K562 (cell line): ENCODE measurements at regions not wholly inside any gene's neighbourhood (a gene's known extent, or its start where the extent isn't known, plus 50 kb on each side); places are given as distances from the start of the nearest gene placed in this dataset.

Experiments used
- ATAC-seq: fragments of 200-7000 bp; cut with Tn5 transposase; 3 replicates; pipeline ENCODE4 v1.9.1; 2020; ENCODE audit warnings: moderate library complexity
- BruUV-seq: library from RNA; stranded (reverse); fragments of 400-500 nt; replicated peaks from 2 replicates; lab custom pipeline; 2021; lab: Mats Ljungman, UMichigan
- CTCF ChIA-PET: fragments of 300-600 bp; formaldehyde crosslinking; extraction: SDS; loops from one replicate; lab custom pipeline; 2021; ENCODE audit warnings: low intra/inter-chr PET ratio; lab: Yijun Ruan, JAX
- POLR2A ChIA-PET: fragments of 300-600, 350-650 bp; sonication (Branson Sonifier 250); formaldehyde crosslinking; extraction: SDS; loops from one replicate; lab custom pipeline; 2021; ENCODE audit warnings: antibody characterized with exemption, inconsistent platforms; lab: Yijun Ruan, JAX
- DNase-seq, 4 experiments: peaks; one replicate each; pipeline versions ENCODE4 v3.0.0 to v3.0.0-alpha.2; 2011 to 2018; ENCODE audit warnings: low spot score in 3 of 4, mixed read lengths in 3 of 4; ENCODE audit errors: extremely low read depth in 1 of 4
- FAIRE-seq: peaks from 2 replicates; lab custom pipeline; 2011; peaks lifted over from hg19 to GRCh38; lab: Jason Lieb, UNC
- H2AFZ ChIP-seq: 2 replicates; pipeline ENCODE4 v1.6.0; 2011; ENCODE audit warnings: low read depth, low read length, control low read depth, inconsistent platforms
- H3K27ac ChIP-seq: fragments of 200-600 bp; 3 replicates; pipeline ENCODE4 v1.8.0; 2011; ENCODE audit warnings: low read depth, mild to moderate bottlenecking, control low read depth, inconsistent platforms, low read length, moderate library complexity, mixed read lengths; ENCODE audit errors: extremely low read depth
- H3K27me3 ChIP-seq, 2 experiments: fragments of 300-600 bp in 1 of 2; 2 replicates in 1 of 2; 3 replicates in 1 of 2; pipeline versions ENCODE4 v1.6.0 to v1.8.0; 2011; ENCODE audit warnings: inconsistent platforms in 2 of 2, low read length in 2 of 2, mild to moderate bottlenecking in 1 of 2, mixed read lengths in 1 of 2, moderate library complexity in 1 of 2; ENCODE audit not compliant: control insufficient read depth in 2 of 2, insufficient read depth in 2 of 2
- H3K36me3 ChIP-seq: fragments of 300-600 bp; 3 replicates; pipeline ENCODE4 v1.8.0; 2011; ENCODE audit warnings: mild to moderate bottlenecking, low read length, inconsistent platforms; ENCODE audit not compliant: control insufficient read depth, insufficient read depth
- H3K4me1 ChIP-seq, 2 experiments: fragments of 200-600 bp in 1 of 2; replicated peaks in 1 of 2; 2 replicates in 1 of 2; 3 replicates in 1 of 2; pipeline versions ENCODE4 v1.5.1 to v1.8.0; 2011; ENCODE audit warnings: inconsistent platforms in 2 of 2, low read length in 2 of 2, mild to moderate bottlenecking in 1 of 2, mixed read lengths in 1 of 2, moderate library complexity in 1 of 2; ENCODE audit not compliant: control insufficient read depth in 2 of 2, insufficient read depth in 2 of 2
- H3K4me2 ChIP-seq: 2 replicates; pipeline ENCODE4 v1.6.1; 2011; ENCODE audit warnings: low read length, control low read depth, inconsistent platforms, mixed read lengths; ENCODE audit not compliant: insufficient read depth
- H3K4me3 ChIP-seq: fragments of 200-600 bp; sonication (generic), shearing (Covaris generic); 2 replicates; pipeline ENCODE4 v1.5.1; 2016; ENCODE audit warnings: control low read depth, inconsistent platforms
- H3K79me2 ChIP-seq: fragments of 200-600 bp; 3 replicates; pipeline ENCODE4 v1.8.0; 2011; ENCODE audit warnings: low read length, inconsistent platforms; ENCODE audit not compliant: control insufficient read depth, insufficient read depth
- H3K9ac ChIP-seq, 2 experiments: 2 replicates each; pipeline versions ENCODE4 v1.6.0 to v1.6.1; 2011; ENCODE audit warnings: low read depth in 2 of 2, low read length in 2 of 2, control low read depth in 1 of 2, inconsistent platforms in 1 of 2, mild to moderate bottlenecking in 1 of 2, mixed read lengths in 1 of 2; ENCODE audit not compliant: insufficient read depth in 1 of 2
- H3K9me1 ChIP-seq: one replicate; pipeline ENCODE4 v1.6.0; 2011; ENCODE audit warnings: inconsistent platforms, mild to moderate bottlenecking, low read length, moderate library complexity; ENCODE audit not compliant: control insufficient read depth, insufficient read depth
- H3K9me3 ChIP-seq: replicated peaks from 2 replicates; pipeline ENCODE4 v1.5.1; 2011; ENCODE audit warnings: low read depth, low read length, inconsistent platforms; ENCODE audit not compliant: control insufficient read depth, insufficient read depth
- H4K20me1 ChIP-seq: replicated peaks from 2 replicates; pipeline ENCODE4 v1.6.1; 2011; ENCODE audit warnings: low read length, inconsistent platforms, mixed read lengths; ENCODE audit not compliant: control insufficient read depth, insufficient read depth
- DACH1 ChIP-seq: fragments of 450-650 bp; IDR thresholded peaks from 2 replicates; pipeline ENCODE4 v1.6.1; 2018; ENCODE audit not compliant: partially characterized antibody
- EHMT2 ChIP-seq: fragments of 450-650 bp; IDR thresholded peaks from 2 replicates; pipeline ENCODE4 v1.6.1; 2018; ENCODE audit warnings: antibody characterized with exemption
- GTF2E2 ChIP-seq: fragments of 200-800 bp; sonication (Bioruptor generic); IDR thresholded peaks from 2 replicates; pipeline ENCODE4 v1.6.1; 2016; ENCODE audit warnings: missing genetic modification characterization, missing compliant biosample characterization
- HDAC1 ChIP-seq, 2 experiments: fragments of 450-650 bp; IDR thresholded peaks; 2 replicates each; pipeline ENCODE4 v1.6.1; 2016 to 2017; ENCODE audit warnings: inconsistent platforms in 1 of 2, mild to moderate bottlenecking in 1 of 2, moderate library complexity in 1 of 2
- JUN ChIP-seq, 2 experiments: sonication (generic) in 1 of 2; formaldehyde crosslinking in 1 of 2; IDR thresholded peaks; 2 replicates each; pipeline versions ENCODE4 v1.6.1 to v1.8.0; 2012 to 2022; ENCODE audit warnings: borderline replicate concordance in 2 of 2, mild to moderate bottlenecking in 2 of 2, improper control_type of control experiment in 1 of 2, low read depth in 1 of 2, low read length in 1 of 2, missing genetic modification reagents in 1 of 2
- LCOR ChIP-seq: sonication (generic); formaldehyde crosslinking; IDR thresholded peaks from 2 replicates; pipeline ENCODE4 v1.8.0; 2022; ENCODE audit warnings: mild to moderate bottlenecking, missing genetic modification reagents
- NCOA1 ChIP-seq: fragments of 450-650 bp; IDR thresholded peaks from 2 replicates; pipeline ENCODE4 v1.6.1; 2016; ENCODE audit warnings: low read depth
- POLR3A ChIP-seq: IDR thresholded peaks from 2 replicates; pipeline ENCODE4 v1.6.1; 2011; ENCODE audit warnings: borderline replicate concordance, mild to moderate bottlenecking, moderate library complexity; ENCODE audit not compliant: insufficient read length, insufficient read depth; ENCODE audit errors: extremely low read depth
- RBM15 ChIP-seq: fragments of 200-400 bp; formaldehyde crosslinking; IDR thresholded peaks from 2 replicates; pipeline ENCODE4 v1.6.1; 2018; ENCODE audit warnings: mild to moderate bottlenecking, low read length, moderate library complexity; ENCODE audit not compliant: insufficient read depth
- TARDBP ChIP-seq: fragments of 450-650 bp; IDR thresholded peaks from 2 replicates; pipeline ENCODE4 v1.6.1; 2016
- TBP ChIP-seq: optimal IDR thresholded peaks from 2 replicates; pipeline ENCODE3; 2011; ENCODE audit warnings: low read depth, low read length, improper control_type of control experiment
- ZEB2 ChIP-seq: fragments of 450-650 bp; IDR thresholded peaks from 2 replicates; pipeline ENCODE4 v1.6.1; 2016
- ZNF224 ChIP-seq: sonication (generic); formaldehyde crosslinking; IDR thresholded peaks from 2 replicates; pipeline ENCODE4 v1.8.0; 2022; ENCODE audit warnings: mild to moderate bottlenecking, missing genetic modification reagents
- WGBS: fragments of 100-300 bp; shearing (Covaris generic); methylation state at CpG from one replicate; pipeline ENCODE4 v1.1.6; 2016; ENCODE audit warnings: low coverage, mixed read lengths; ENCODE audit not compliant: insufficient coverage; ENCODE audit errors: missing lambda C conversion rate; 5-methylcytosine and 5-hydroxymethylcytosine counted together
- in situ Hi-C: fragments of 300-500 bp; cut with MboI; formaldehyde crosslinking; loops from 4 replicates; pipeline ENCODE4 v1.15.0; 2018; ENCODE audit warnings: inconsistent platforms, mixed read lengths
- intact Hi-C: fragments of 100-400 bp; cut with micrococcal nuclease; formaldehyde crosslinking; loops from 2 replicates; pipeline ENCODE4 v1.14.2; 2022
- TF ChIP-seq, protein P1 (sequence below), 2 experiments: IDR thresholded peaks; 2 replicates each; pipeline ENCODE4 v1.6.1; 2011; ENCODE audit warnings: borderline replicate concordance in 1 of 2, control low read depth in 1 of 2, low read depth in 1 of 2, low read length in 1 of 2, mild to moderate bottlenecking in 1 of 2, mixed read lengths in 1 of 2, moderate library complexity in 1 of 2; ENCODE audit not compliant: insufficient read depth in 1 of 2, insufficient read length in 1 of 2, poor library complexity in 1 of 2, severe bottlenecking in 1 of 2; ENCODE audit errors: extremely low read depth in 1 of 2
- TF ChIP-seq, protein P2 (sequence below): fragments of 450-650 bp; IDR thresholded peaks from 2 replicates; pipeline ENCODE4 v1.6.1; 2016; ENCODE audit warnings: borderline replicate concordance
- TF ChIP-seq, protein P3 (sequence below), 2 experiments: IDR thresholded peaks; 2 replicates each; pipeline ENCODE4 v1.6.1; 2012; ENCODE audit warnings: improper control_type of control experiment in 2 of 2, low read depth in 2 of 2, low read length in 2 of 2, borderline replicate concordance in 1 of 2

DNA sequence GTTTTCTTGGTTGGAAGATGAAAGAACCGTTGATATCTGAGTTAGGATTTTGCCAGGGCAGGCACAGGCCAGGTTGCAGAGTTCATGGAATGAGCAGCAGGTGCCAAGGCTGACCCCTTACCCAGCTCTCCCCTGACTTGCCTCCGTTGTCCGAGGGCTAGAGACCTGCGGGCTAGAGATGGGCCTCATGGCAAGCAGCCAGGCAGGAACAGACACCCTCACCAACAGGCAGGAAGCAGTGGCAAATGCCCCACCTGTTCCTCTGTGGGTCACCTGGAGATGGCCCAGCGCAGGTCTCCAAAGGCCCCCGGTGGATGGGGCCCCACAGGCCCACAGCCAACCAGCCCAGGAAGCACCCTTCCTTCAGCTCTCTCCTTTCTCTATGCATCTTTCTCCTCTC is 186.7 kb upstream of the PMEPA1 start:
- Histone ChIP-seq H3K27ac (no peak overlapping the region), H3K9ac (no peak overlapping the region), H3K4me2 (no peak overlapping the region), H3K9me1 (no peaks in the 10 kb centered on the region), H3K4me3 (no peak overlapping the region), H3K4me1 (no peaks in the 10 kb centered on the region), H3K27me3 (peaks cover 0 to 17% of the 10 kb centered on the region in 2 experiments; a peak in 3 of 5 replicates), H3K9me3 (no peaks in the 10 kb centered on the region), H3K36me3 (no peaks in the 10 kb centered on the region), H2AFZ (no peak overlapping the region), H4K20me1 (peaks cover 5% of the 10 kb centered on the region; the same call in 1 of the 2 replicates), H3K79me2 (no peaks in the 10 kb centered on the region)
- intact Hi-C loops = no loop called here
- TF ChIP-seq, protein P1, sequence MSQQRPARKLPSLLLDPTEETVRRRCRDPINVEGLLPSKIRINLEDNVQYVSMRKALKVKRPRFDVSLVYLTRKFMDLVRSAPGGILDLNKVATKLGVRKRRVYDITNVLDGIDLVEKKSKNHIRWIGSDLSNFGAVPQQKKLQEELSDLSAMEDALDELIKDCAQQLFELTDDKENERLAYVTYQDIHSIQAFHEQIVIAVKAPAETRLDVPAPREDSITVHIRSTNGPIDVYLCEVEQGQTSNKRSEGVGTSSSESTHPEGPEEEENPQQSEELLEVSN (IDR thresholded peaks at IDR 0.05; ENCODE audit: borderline replicate concordance in 1 of 2, extremely low read depth in 1 of 2, insufficient read depth in 1 of 2, insufficient read length in 1 of 2, low read depth in 1 of 2, low read length in 1 of 2, poor library complexity in 1 of 2, severe bottlenecking in 1 of 2) = no peak
- TF ChIP-seq ZNF224 (CRISPR knock-in tag) (no peak), GTF2E2 (tag) (no peak), HDAC1 (IDR thresholded peaks at IDR 0.05) (no peak), POLR3A (no peak), JUN (IDR thresholded peaks at IDR 0.05; ENCODE audit: borderline replicate concordance, low read depth, low read length) (no peak), JUN (CRISPR knock-in tag; IDR thresholded peaks at IDR 0.05; ENCODE audit: borderline replicate concordance) (no peak), TBP (no peak), EHMT2 (no peak), NCOA1 (no peak), TARDBP (no peak), LCOR (no peak), ZEB2 (no peak), DACH1 (no peak), RBM15 (no peak)
- TF ChIP-seq, protein P2, sequence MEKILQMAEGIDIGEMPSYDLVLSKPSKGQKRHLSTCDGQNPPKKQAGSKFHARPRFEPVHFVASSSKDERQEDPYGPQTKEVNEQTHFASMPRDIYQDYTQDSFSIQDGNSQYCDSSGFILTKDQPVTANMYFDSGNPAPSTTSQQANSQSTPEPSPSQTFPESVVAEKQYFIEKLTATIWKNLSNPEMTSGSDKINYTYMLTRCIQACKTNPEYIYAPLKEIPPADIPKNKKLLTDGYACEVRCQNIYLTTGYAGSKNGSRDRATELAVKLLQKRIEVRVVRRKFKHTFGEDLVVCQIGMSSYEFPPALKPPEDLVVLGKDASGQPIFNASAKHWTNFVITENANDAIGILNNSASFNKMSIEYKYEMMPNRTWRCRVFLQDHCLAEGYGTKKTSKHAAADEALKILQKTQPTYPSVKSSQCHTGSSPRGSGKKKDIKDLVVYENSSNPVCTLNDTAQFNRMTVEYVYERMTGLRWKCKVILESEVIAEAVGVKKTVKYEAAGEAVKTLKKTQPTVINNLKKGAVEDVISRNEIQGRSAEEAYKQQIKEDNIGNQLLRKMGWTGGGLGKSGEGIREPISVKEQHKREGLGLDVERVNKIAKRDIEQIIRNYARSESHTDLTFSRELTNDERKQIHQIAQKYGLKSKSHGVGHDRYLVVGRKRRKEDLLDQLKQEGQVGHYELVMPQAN = no peak
- TF ChIP-seq, protein P3, sequence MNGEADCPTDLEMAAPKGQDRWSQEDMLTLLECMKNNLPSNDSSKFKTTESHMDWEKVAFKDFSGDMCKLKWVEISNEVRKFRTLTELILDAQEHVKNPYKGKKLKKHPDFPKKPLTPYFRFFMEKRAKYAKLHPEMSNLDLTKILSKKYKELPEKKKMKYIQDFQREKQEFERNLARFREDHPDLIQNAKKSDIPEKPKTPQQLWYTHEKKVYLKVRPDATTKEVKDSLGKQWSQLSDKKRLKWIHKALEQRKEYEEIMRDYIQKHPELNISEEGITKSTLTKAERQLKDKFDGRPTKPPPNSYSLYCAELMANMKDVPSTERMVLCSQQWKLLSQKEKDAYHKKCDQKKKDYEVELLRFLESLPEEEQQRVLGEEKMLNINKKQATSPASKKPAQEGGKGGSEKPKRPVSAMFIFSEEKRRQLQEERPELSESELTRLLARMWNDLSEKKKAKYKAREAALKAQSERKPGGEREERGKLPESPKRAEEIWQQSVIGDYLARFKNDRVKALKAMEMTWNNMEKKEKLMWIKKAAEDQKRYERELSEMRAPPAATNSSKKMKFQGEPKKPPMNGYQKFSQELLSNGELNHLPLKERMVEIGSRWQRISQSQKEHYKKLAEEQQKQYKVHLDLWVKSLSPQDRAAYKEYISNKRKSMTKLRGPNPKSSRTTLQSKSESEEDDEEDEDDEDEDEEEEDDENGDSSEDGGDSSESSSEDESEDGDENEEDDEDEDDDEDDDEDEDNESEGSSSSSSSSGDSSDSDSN (IDR thresholded peaks at IDR 0.05; ENCODE audit: borderline replicate concordance in 1 of 2, low read depth in 2 of 2, low read length in 2 of 2) = no peak
- no peak for ATAC-seq
- ChIA-PET CTCF (no interaction called here), POLR2A (no interaction called here)
- no peak for DNase-seq
- no TSS peak for BruUV-seq
- 2% methylated on average over 6 of the region's 6 CpGs for WGBS
- no peak for FAIRE-seq
- in situ Hi-C loops = no loop called here
